ENCODE measurements at regions not wholly inside any gene's neighbourhood (a gene's known extent, or its start where the extent isn't known, plus 50 kb on each side); places are given as distances from the start of the nearest gene placed in this dataset.

- H3K4me3 ChIP-seq (ENCODE audit: control insufficient read depth, low read depth, low read length): no peak overlapping the region
- no peak for DNase-seq (ENCODE audit: low read depth)
- TF ChIP-seq CTCF (IDR thresholded peaks at IDR 0.05; ENCODE audit: control insufficient read depth, insufficient read depth, low read depth, low read length, missing control alignments): no peak
Measured at GRCh38 chr3:110456001-110456400, 615.6 kb upstream of the NECTIN3 start.

GRCh38 chr3:110456438-110457138 is 615.0 kb upstream of the NECTIN3 start:
- TF ChIP-seq CTCF (IDR thresholded peaks at IDR 0.05; ENCODE audit: control insufficient read depth, insufficient read depth, low read depth, low read length, missing control alignments): no peak
- no peak overlapping the region for H3K4me3 ChIP-seq (ENCODE audit: control insufficient read depth, low read depth, low read length)

GRCh38 chr3:110457508-110457907 is 614.1 kb upstream of the NECTIN3 start:
- no peak for TF ChIP-seq CTCF (IDR thresholded peaks at IDR 0.05; ENCODE audit: control insufficient read depth, insufficient read depth, low read depth, low read length, missing control alignments)
- no peak for DNase-seq (ENCODE audit: low read depth)
- H3K4me3 ChIP-seq (ENCODE audit: control insufficient read depth, low read depth, low read length): no peak overlapping the region

More at GRCh38 chr3:110456438-110457138, 615.0 kb upstream of the NECTIN3 start:
- DNase-seq (ENCODE audit: low read depth): no peak

GRCh38 chr3:110459021-110459420 is 612.6 kb upstream of the NECTIN3 start:
- DNase-seq (ENCODE audit: low read depth): no peak
- H3K4me3 ChIP-seq (ENCODE audit: control insufficient read depth, low read depth, low read length): no peak overlapping the region
- TF ChIP-seq CTCF (IDR thresholded peaks at IDR 0.05; ENCODE audit: control insufficient read depth, insufficient read depth, low read depth, low read length, missing control alignments): no peak

GRCh38 chr3:110470310-110470709 is 601.3 kb upstream of the NECTIN3 start:
- no peak for TF ChIP-seq CTCF (IDR thresholded peaks at IDR 0.05; ENCODE audit: control insufficient read depth, insufficient read depth, low read depth, low read length, missing control alignments)
- DNase-seq (ENCODE audit: low read depth): no peak
- no peak overlapping the region for H3K4me3 ChIP-seq (ENCODE audit: control insufficient read depth, low read depth, low read length)

GRCh38 chr3:110473405-110473804 is 598.2 kb upstream of the NECTIN3 start:
- no peak overlapping the region for H3K4me3 ChIP-seq (ENCODE audit: control insufficient read depth, low read depth, low read length)
- TF ChIP-seq CTCF (IDR thresholded peaks at IDR 0.05; ENCODE audit: control insufficient read depth, insufficient read depth, low read depth, low read length, missing control alignments): no peak
- DNase-seq (ENCODE audit: low read depth): no peak
